PFSK-1 (cell line): ENCODE measurements at regions not wholly inside any gene's neighbourhood (a gene's known extent, or its start where the extent isn't known, plus 50 kb on each side); places are given as distances from the start of the nearest gene placed in this dataset.

Source experiments
- FOXP2 ChIP-seq: optimal IDR thresholded peaks from 2 replicates; pipeline ENCODE3; 2011; ENCODE audit warnings: borderline replicate concordance, control low read depth, inconsistent platforms; ENCODE audit not compliant: insufficient read depth; ENCODE audit errors: extremely low read length, extremely low read depth
- POLR2AphosphoS5 ChIP-seq: IDR thresholded peaks from 2 replicates; pipeline ENCODE4 v1.6.1; 2012; ENCODE audit warnings: low read depth, mild to moderate bottlenecking, control low read depth, low read length, moderate library complexity
- SIN3A ChIP-seq: IDR thresholded peaks from 2 replicates; pipeline ENCODE4 v1.6.1; 2012; ENCODE audit warnings: mild to moderate bottlenecking, low read length, moderate library complexity, borderline replicate concordance; ENCODE audit not compliant: insufficient read depth
- TAF1 ChIP-seq: IDR thresholded peaks from 2 replicates; pipeline ENCODE4 v1.6.1; 2012; ENCODE audit warnings: low read length, control low read depth, borderline replicate concordance; ENCODE audit not compliant: insufficient read depth
- TF ChIP-seq, protein P1 (sequence below), 2 experiments: IDR thresholded peaks; 2 replicates each; pipeline versions ENCODE4 v1.6.1 to v1.8.0; 2011 to 2012; ENCODE audit warnings: low read depth in 2 of 2, low read length in 2 of 2, control low read depth in 1 of 2, inconsistent platforms in 1 of 2, mild to moderate bottlenecking in 1 of 2, moderate library complexity in 1 of 2; ENCODE audit not compliant: insufficient read depth in 1 of 2

- TF ChIP-seq SIN3A, result no peak
- TF ChIP-seq, protein P1, sequence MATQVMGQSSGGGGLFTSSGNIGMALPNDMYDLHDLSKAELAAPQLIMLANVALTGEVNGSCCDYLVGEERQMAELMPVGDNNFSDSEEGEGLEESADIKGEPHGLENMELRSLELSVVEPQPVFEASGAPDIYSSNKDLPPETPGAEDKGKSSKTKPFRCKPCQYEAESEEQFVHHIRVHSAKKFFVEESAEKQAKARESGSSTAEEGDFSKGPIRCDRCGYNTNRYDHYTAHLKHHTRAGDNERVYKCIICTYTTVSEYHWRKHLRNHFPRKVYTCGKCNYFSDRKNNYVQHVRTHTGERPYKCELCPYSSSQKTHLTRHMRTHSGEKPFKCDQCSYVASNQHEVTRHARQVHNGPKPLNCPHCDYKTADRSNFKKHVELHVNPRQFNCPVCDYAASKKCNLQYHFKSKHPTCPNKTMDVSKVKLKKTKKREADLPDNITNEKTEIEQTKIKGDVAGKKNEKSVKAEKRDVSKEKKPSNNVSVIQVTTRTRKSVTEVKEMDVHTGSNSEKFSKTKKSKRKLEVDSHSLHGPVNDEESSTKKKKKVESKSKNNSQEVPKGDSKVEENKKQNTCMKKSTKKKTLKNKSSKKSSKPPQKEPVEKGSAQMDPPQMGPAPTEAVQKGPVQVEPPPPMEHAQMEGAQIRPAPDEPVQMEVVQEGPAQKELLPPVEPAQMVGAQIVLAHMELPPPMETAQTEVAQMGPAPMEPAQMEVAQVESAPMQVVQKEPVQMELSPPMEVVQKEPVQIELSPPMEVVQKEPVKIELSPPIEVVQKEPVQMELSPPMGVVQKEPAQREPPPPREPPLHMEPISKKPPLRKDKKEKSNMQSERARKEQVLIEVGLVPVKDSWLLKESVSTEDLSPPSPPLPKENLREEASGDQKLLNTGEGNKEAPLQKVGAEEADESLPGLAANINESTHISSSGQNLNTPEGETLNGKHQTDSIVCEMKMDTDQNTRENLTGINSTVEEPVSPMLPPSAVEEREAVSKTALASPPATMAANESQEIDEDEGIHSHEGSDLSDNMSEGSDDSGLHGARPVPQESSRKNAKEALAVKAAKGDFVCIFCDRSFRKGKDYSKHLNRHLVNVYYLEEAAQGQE (IDR thresholded peaks at IDR 0.05; ENCODE audit: insufficient read depth in 1 of 2, low read depth in 2 of 2, low read length in 2 of 2), result no peak
- no peak for TF ChIP-seq FOXP2
- TF ChIP-seq POLR2AphosphoS5, result no peak
- TF ChIP-seq TAF1, result no peak
These were observed 201.3 kb upstream of the CLINT1 start for GRCh38 chr5:158060212-158060611.

GRCh38 chr5:158058208-158059120, 199.5 kb upstream of the CLINT1 start:
- TF ChIP-seq TAF1, result no peak
- no peak for TF ChIP-seq FOXP2
- TF ChIP-seq, protein P1 (IDR thresholded peaks at IDR 0.05; ENCODE audit: insufficient read depth in 1 of 2, low read depth in 2 of 2, low read length in 2 of 2), result no peak
- no peak for TF ChIP-seq POLR2AphosphoS5
- no peak for TF ChIP-seq SIN3A

- TF ChIP-seq FOXP2 (no peak), SIN3A (no peak), TAF1 (no peak), POLR2AphosphoS5 (no peak)
- TF ChIP-seq, protein P1 (IDR thresholded peaks at IDR 0.05; ENCODE audit: insufficient read depth in 1 of 2, low read depth in 2 of 2, low read length in 2 of 2), result no peak
These were observed 197.3 kb upstream of the CLINT1 start for GRCh38 chr5:158056130-158056825.

DNA sequence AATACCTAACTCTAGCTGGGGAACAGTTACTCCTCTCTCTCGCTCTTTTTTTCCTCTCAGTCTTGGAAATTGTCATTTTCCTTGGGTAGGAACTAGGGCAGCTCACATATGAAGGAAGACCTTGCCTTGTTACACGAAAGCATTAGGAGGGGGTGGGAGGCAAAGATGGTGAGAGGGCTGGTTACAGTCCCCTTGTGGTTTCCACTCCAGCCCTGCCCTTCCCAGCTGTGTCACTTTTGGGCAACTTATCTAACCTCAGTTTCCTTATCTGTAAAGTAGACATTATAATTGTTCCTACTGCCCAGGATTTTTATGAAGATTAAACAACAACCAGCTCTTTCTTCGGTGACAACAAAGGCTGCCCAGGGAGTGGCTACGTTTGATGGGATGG, 196.2 kb upstream of the CLINT1 start:
- TF ChIP-seq, protein P1 (IDR thresholded peaks at IDR 0.05; ENCODE audit: insufficient read depth in 1 of 2, low read depth in 2 of 2, low read length in 2 of 2), result no peak
- TF ChIP-seq TAF1 (no peak), FOXP2 (no peak), SIN3A (no peak), POLR2AphosphoS5 (no peak)
